Sciatic nerve (tissue), 2 donors: ENCODE measurements at regions not wholly inside any gene's neighbourhood (a gene's known extent, or its start where the extent isn't known, plus 50 kb on each side); places are given as distances from the start of the nearest gene placed in this dataset.

ENCODE experiments used
- ATAC-seq: fragments of 200-7000 bp; cut with Tn5 transposase; one replicate; pipeline ENCODE4 v1.9.1; 2020; ENCODE audit warnings: mild to moderate bottlenecking, moderate library complexity
- DNase-seq: peaks from one replicate; pipeline ENCODE4 v3.0.0-alpha.2; 2020; ENCODE audit warnings: low spot score
- intact Hi-C: fragments of 100-400 bp; cut with DNase I; formaldehyde crosslinking; loops from one replicate; pipeline ENCODE4 v1.14.2; 2022
- donor health status: DM: no; HTN: no; CAD: no.
- donor health status: DM: no; HTN: no; CAD: no.

GRCh38 chr6:149250951-149251350, 66.6 kb upstream of the TAB2 start:
- DNase-seq (no peak), ATAC-seq (no peak)
- intact Hi-C loops: no loop called here

DNA sequence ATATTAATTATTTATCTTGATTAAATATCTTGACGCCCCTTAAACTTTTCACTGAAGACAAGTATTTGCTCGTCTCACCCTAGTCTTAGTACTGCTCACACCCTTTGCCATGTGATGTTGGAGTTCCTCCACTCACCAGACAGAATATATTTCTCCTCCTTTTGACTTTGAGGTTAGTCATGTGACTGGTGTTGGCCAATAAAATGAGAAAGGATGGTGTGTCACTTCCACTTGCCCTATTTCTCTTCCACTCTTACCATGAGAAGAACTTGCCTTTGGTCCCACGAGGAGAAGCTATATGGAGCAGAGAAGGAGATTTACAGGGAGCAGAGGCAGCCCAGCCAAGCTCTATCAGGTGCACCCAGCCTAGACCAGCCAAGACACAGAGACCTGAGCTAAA, 64.9 kb upstream of the TAB2 start:
- DNase-seq (no peak), ATAC-seq (no peak)
- intact Hi-C loops: no loop called here

DNA sequence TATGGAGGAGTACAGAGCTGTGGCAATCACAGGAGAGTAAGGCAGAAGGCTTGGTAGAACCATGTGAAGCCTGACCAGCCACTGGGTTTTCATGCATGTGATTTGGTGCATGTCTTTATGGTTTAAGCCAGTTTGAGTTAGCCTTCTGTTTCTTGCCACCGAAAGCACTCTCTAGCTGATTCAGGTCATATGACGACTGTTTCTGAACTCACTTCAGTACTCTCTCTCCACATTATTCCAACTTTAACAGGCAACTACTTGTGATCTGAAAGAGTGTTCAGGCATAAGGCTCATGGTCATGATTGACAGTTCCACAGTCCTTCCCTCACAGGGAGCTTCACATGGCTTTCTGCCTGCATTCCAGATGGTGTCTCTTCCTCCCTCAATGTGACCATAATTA, 63.3 kb upstream of the TAB2 start:
- ATAC-seq: peak; percentile 67
- intact Hi-C loops: no loop called here
- no peak for DNase-seq

GRCh38 chr6:149259753-149260152, 57.8 kb upstream of the TAB2 start:
- intact Hi-C loops: no loop called here
- ATAC-seq: peak; percentile 85
- DNase-seq: no peak

DNA sequence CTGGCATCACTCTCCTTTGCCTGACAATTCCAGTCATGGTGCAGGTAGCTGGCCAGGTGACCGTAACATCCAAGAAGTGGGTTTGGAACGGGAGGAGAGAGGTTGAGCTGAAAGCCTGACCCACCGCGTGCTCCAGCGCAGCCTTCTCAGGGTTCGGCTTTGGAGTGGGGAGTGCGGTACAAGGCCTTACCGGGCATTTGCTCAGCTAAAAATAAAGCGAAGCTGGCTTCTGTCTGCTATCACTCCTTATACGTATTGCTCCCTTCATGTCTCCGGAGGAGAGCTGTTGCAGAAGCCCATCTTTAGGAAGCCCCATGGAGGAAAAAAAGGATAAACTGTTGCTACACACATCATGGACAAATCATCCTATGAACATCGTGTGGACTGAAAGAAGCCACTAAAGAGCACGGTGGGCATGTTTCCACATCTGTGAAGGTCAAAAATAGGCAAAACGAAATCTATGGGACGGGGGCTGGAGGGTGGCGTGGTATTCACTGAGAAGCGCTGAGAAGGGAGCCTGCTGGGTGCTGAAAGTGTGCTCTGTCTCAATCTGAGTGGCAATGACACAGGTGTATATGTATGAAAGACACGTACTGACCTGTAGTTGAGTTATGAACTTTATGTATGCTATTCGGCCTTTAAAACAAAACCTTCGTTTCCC, 57.2 kb upstream of the TAB2 start:
- DNase-seq (no peak), ATAC-seq (no peak)
- intact Hi-C loops: no loop called here

DNA sequence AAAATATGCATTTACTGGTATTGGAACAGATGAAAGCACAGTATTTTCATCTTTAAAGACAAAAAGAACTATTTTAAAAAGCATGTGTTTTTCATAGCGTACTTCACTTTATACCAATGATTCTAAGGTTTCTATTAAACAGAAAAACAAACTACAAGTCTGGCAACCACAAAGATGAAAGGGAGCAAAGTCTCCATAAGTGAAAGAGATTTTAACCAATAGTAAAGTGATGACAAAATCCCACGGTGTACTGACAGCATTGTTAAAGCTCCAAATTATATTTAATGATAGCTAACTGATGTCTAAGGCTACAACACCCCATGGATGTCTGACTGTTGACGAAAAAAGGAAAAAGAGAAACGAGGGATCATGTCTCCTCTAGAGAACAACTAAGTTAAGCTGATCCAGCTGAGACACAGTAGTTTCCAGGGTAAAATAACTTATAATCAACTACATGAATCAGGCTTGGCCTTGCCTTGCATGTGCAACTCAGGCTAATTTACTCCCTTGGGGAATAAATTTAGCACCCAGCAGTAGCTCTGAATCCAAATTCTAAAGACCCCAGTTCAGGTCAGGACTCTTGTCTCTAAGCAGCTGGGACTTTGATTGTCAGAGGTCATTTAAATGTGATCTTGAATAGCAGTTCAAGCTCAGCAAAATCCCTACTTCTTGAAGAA, 56.0 kb upstream of the TAB2 start:
- intact Hi-C loops: no loop called here
- ATAC-seq: no peak
- no peak for DNase-seq

DNA sequence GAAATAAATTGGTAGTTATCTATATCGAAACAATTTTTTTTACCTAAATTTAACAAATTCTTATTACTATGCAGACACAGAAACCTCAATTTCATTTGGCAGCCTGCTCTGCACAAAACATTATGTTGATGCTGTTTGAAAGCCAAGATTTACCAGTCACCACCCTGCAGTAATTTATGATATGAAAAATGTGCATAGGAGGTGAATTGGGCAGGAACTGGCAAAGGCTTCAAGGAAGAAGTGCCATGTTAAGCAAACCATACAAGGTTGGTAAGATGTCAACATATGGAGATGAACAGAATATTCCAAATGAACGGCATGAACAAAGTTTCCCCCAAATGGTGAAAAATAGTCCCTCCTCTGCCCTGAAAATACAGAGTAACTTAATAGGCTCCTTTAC, 54.2 kb upstream of the TAB2 start:
- no peak for ATAC-seq
- intact Hi-C loops: no loop called here

GRCh38 chr6:149264629-149265028, 52.9 kb upstream of the TAB2 start:
- no peak for DNase-seq
- ATAC-seq: no peak
- intact Hi-C loops: no loop called here

More for the DNA sequence above, 54.2 kb upstream of the TAB2 start:
- no peak for DNase-seq

- DNase-seq: no peak
- ATAC-seq: no peak
- intact Hi-C loops: no loop called here
Observed at GRCh38 chr6:149265945-149266344, 51.6 kb upstream of the TAB2 start.

- no peak for ATAC-seq
- intact Hi-C loops: no loop called here
Observed at GRCh38 chr6:149266659-149267058, 50.9 kb upstream of the TAB2 start.

DNA sequence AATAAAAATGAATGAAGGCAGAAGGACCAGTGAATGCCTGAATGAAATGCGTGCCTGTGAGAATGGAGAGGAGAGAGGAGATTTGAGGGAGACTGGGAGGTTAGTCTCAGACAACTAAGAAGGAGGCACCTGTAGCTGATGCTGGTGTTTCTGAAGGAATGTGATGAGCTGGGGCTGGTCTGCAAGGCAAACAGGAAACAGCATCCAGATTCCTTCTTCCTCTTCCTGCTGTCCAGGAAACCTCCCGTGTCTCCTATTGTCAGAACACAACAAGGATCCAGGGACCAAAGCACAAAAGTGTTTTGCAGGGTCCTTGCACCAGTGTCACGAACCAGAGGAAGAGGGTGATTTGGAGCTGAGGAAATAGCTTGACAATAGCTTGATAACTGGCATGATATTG, 50.4 kb upstream of the TAB2 start:
- ATAC-seq: no peak
- no peak for DNase-seq
- intact Hi-C loops: no loop called here

More at GRCh38 chr6:149266659-149267058, 50.9 kb upstream of the TAB2 start:
- no peak for DNase-seq

- DNase-seq: no peak
- intact Hi-C loops: no loop called here
- no peak for ATAC-seq
Observed at GRCh38 chr6:149267513-149268043, 49.9 kb upstream of the TAB2 start.
